CD14-positive monocyte (primary cell): ENCODE measurements at regions not wholly inside any gene's neighbourhood (a gene's known extent, or its start where the extent isn't known, plus 50 kb on each side); places are given as distances from the start of the nearest gene placed in this dataset.

Experiments used
- DNase-seq, 3 donors: peaks; one replicate each; pipeline ENCODE4 v3.0.0-alpha.2; 2011 to 2022
- H2AFZ ChIP-seq: 2 replicates; pipeline ENCODE4 v1.6.0; 2012; ENCODE audit warnings: mild to moderate bottlenecking, low read depth, low read length, inconsistent platforms; ENCODE audit not compliant: insufficient read depth, poor library complexity, severe bottlenecking
- H3K27ac ChIP-seq, 2 donors: 1 replicate in 1 of 2; 2 replicates in 1 of 2; pipeline ENCODE4 v1.5.1; 2012 to 2013; ENCODE audit warnings: low read length in 2 of 2, control low read depth in 1 of 2, inconsistent platforms in 1 of 2, low read depth in 1 of 2, mild to moderate bottlenecking in 1 of 2
- H3K27me3 ChIP-seq, 2 donors: one replicate each; pipeline versions ENCODE4 v1.6.0 to v1.6.1; 2011 to 2013; ENCODE audit warnings: low read length in 2 of 2; ENCODE audit not compliant: control insufficient read depth in 2 of 2, insufficient read depth in 2 of 2
- H3K36me3 ChIP-seq, 2 donors: replicated peaks in 1 of 2; 1 replicate in 1 of 2; 2 replicates in 1 of 2; pipeline versions ENCODE4 v1.5.1 to v1.6.1; 2012 to 2013; ENCODE audit warnings: low read length in 2 of 2, control low read depth in 1 of 2, inconsistent platforms in 1 of 2, mild to moderate bottlenecking in 1 of 2; ENCODE audit not compliant: insufficient read depth in 2 of 2, control insufficient read depth in 1 of 2
- H3K4me1 ChIP-seq, 2 donors: 1 replicate in 1 of 2; 2 replicates in 1 of 2; pipeline versions ENCODE4 v1.5.1 to v1.6.1; 2012 to 2013; ENCODE audit warnings: low read length in 2 of 2, control low read depth in 1 of 2, inconsistent platforms in 1 of 2, mild to moderate bottlenecking in 1 of 2, moderate library complexity in 1 of 2; ENCODE audit not compliant: insufficient read depth in 2 of 2, control insufficient read depth in 1 of 2
- H3K4me2 ChIP-seq: replicated peaks from 2 replicates; pipeline ENCODE3; 2012; ENCODE audit warnings: low read length, moderate library complexity, mild to moderate bottlenecking; ENCODE audit not compliant: poor library complexity, severe bottlenecking; ENCODE audit errors: extremely low read depth
- H3K4me3 ChIP-seq, 3 experiments: fragments of 200-600 bp in 1 of 3; sonication (generic) in 1 of 3; replicated peaks in 1 of 3; 1 replicate in 2 of 3; 2 replicates in 1 of 3; pipeline ENCODE4 v1.5.1; 2011 to 2013; ENCODE audit warnings: low read length in 3 of 3, mild to moderate bottlenecking in 3 of 3, control low read depth in 2 of 3, low read depth in 2 of 3, inconsistent platforms in 1 of 3, moderate library complexity in 1 of 3
- H3K79me2 ChIP-seq: 2 replicates; pipeline ENCODE4 v1.6.0; 2012; ENCODE audit warnings: mild to moderate bottlenecking, control low read depth, inconsistent platforms, low read length, moderate library complexity; ENCODE audit not compliant: insufficient read depth
- H3K9ac ChIP-seq: 2 replicates; pipeline ENCODE4 v1.6.0; 2017; ENCODE audit warnings: low read length, mild to moderate bottlenecking; ENCODE audit not compliant: insufficient read depth, poor library complexity, severe bottlenecking
- H3K9me3 ChIP-seq, 2 donors: replicated peaks in 1 of 2; 1 replicate in 1 of 2; 2 replicates in 1 of 2; pipeline versions ENCODE4 v1.5.1 to v1.6.1; 2012 to 2013; ENCODE audit warnings: low read length in 2 of 2, control low read depth in 1 of 2; ENCODE audit not compliant: control insufficient read depth in 1 of 2, insufficient read depth in 1 of 2
- H4K20me1 ChIP-seq: 2 replicates; pipeline ENCODE4 v1.6.0; 2012; ENCODE audit warnings: mild to moderate bottlenecking, low read length, control low read depth, moderate library complexity; ENCODE audit not compliant: insufficient read depth
- H3K27ac Mint-ChIP-seq, 7 donors: one replicate each; pipeline ENCODE4 v1.8.0; 2020; ENCODE audit warnings: mild to moderate bottlenecking in 7 of 7, mixed read lengths in 7 of 7, moderate library complexity in 6 of 7, inconsistent platforms in 2 of 7
- H3K27me3 Mint-ChIP-seq, 3 donors: one replicate each; pipeline ENCODE4 v1.8.0; 2021 to 2022; ENCODE audit warnings: low read depth in 3 of 3, mild to moderate bottlenecking in 3 of 3, mixed read lengths in 3 of 3, moderate library complexity in 3 of 3, inconsistent platforms in 1 of 3
- H3K36me3 Mint-ChIP-seq, 2 donors: one replicate each; pipeline ENCODE4 v1.8.0; 2020; ENCODE audit warnings: mixed read lengths in 2 of 2, inconsistent platforms in 1 of 2, mild to moderate bottlenecking in 1 of 2
- H3K4me1 Mint-ChIP-seq: one replicate; pipeline ENCODE4 v1.8.0; 2020; ENCODE audit warnings: mild to moderate bottlenecking, mixed read lengths
- H3K4me3 Mint-ChIP-seq, 2 donors: one replicate each; pipeline ENCODE4 v1.8.0; 2020; ENCODE audit warnings: mild to moderate bottlenecking in 2 of 2, mixed read lengths in 2 of 2, moderate library complexity in 1 of 2
- H3K9me3 Mint-ChIP-seq, 7 donors: one replicate each; pipeline ENCODE4 v1.8.0; 2020 to 2022; ENCODE audit warnings: mixed read lengths in 7 of 7, mild to moderate bottlenecking in 6 of 7, moderate library complexity in 6 of 7, inconsistent platforms in 2 of 7
- CTCF ChIP-seq: fragments of 200-600 bp; IDR thresholded peaks from one replicate; pipeline ENCODE4 v1.8.0; 2022; ENCODE audit warnings: antibody characterized with exemption, mild to moderate bottlenecking
- WGBS: methylation state at CpG from one replicate; pipeline ENCODE4 v1.1.5; 2013; ENCODE audit warnings: missing lambda C conversion rate; ENCODE audit not compliant: insufficient coverage; 5-methylcytosine and 5-hydroxymethylcytosine counted together
- intact Hi-C, 2 donors: fragments of 100-400 bp; cut with micrococcal nuclease; formaldehyde crosslinking; loops; one replicate each; pipeline versions ENCODE4 v1.15.0 to v1.15.1; 2023

- H3K27ac ChIP-seq, result no peak overlapping the region
- no peaks in the 10 kb centered on the region for H3K79me2 ChIP-seq
- H3K27me3 Mint-ChIP-seq, result peaks cover 0 to 3% (median 0%) of the 10 kb centered on the region in 3 donors
- H3K4me1 ChIP-seq, result no peaks in the 10 kb centered on the region
- no peak overlapping the region for H3K4me3 Mint-ChIP-seq
- H3K27ac Mint-ChIP-seq, result no peak overlapping the region
- H3K4me2 ChIP-seq, result no peak overlapping the region
- no peak overlapping the region for H3K4me3 ChIP-seq
- no peaks in the 10 kb centered on the region for H3K4me1 Mint-ChIP-seq
- H3K36me3 Mint-ChIP-seq, result no peaks in the 10 kb centered on the region
- no peaks in the 10 kb centered on the region for H3K9me3 ChIP-seq
- TF ChIP-seq CTCF, result no peak
- no peaks in the 10 kb centered on the region for H3K36me3 ChIP-seq
- intact Hi-C loops, result no loop called here
- no peaks in the 10 kb centered on the region for H4K20me1 ChIP-seq
- H3K9ac ChIP-seq, result no peak overlapping the region
- no peak overlapping the region for H2AFZ ChIP-seq
- DNase-seq, result no peak
- H3K27me3 ChIP-seq, result no peaks in the 10 kb centered on the region
- H3K9me3 Mint-ChIP-seq, result peaks cover 0 to 3% (median 2%) of the 10 kb centered on the region in 7 donors
- 90% methylated on average over 3 of the region's 7 CpGs for WGBS
Measured at GRCh38 chr12:93200291-93200917, 177.3 kb upstream of the NUDT4 start.

GRCh38 chr12:93201990-93202389 lies 175.7 kb upstream of the NUDT4 start:
- no peaks in the 10 kb centered on the region for H3K4me1 Mint-ChIP-seq
- no peak for DNase-seq
- Histone ChIP-seq H3K36me3 (no peaks in the 10 kb centered on the region), H3K4me1 (no peaks in the 10 kb centered on the region), H2AFZ (no peak overlapping the region), H3K9me3 (no peaks in the 10 kb centered on the region), H3K9ac (no peak overlapping the region), H3K4me3 (no peak overlapping the region), H3K27me3 (no peaks in the 10 kb centered on the region), H3K79me2 (no peaks in the 10 kb centered on the region), H3K27ac (no peak overlapping the region), H4K20me1 (no peaks in the 10 kb centered on the region), H3K4me2 (no peak overlapping the region)
- H3K4me3 Mint-ChIP-seq, result no peak overlapping the region
- intact Hi-C loops, result no loop called here
- H3K9me3 Mint-ChIP-seq, result peaks cover 0 to 3% (median 3%) of the 10 kb centered on the region in 7 donors
- H3K27ac Mint-ChIP-seq, result no peak overlapping the region
- H3K27me3 Mint-ChIP-seq, result peaks cover 0 to 3% (median 0%) of the 10 kb centered on the region in 3 donors
- H3K36me3 Mint-ChIP-seq, result no peaks in the 10 kb centered on the region
- TF ChIP-seq CTCF, result no peak
- WGBS, result 100% methylated on average over 6 of the region's 6 CpGs
